ENCODE measurements at regions not wholly inside any gene's neighbourhood (a gene's known extent, or its start where the extent isn't known, plus 50 kb on each side); places are given as distances from the start of the nearest gene placed in this dataset.
A peak's percentile ranks its signal among the peaks of the same experiment; 100 is the strongest.

GRCh38 chr19:30785458-30786137 is 413.4 kb downstream of the ZNF536 start:
- TF ChIP-seq EZH2phosphoT487 (IDR thresholded peaks at IDR 0.05; ENCODE audit: low read depth, severe bottlenecking, unreplicated experiment) = no peak
- TF ChIP-seq, protein P1, sequence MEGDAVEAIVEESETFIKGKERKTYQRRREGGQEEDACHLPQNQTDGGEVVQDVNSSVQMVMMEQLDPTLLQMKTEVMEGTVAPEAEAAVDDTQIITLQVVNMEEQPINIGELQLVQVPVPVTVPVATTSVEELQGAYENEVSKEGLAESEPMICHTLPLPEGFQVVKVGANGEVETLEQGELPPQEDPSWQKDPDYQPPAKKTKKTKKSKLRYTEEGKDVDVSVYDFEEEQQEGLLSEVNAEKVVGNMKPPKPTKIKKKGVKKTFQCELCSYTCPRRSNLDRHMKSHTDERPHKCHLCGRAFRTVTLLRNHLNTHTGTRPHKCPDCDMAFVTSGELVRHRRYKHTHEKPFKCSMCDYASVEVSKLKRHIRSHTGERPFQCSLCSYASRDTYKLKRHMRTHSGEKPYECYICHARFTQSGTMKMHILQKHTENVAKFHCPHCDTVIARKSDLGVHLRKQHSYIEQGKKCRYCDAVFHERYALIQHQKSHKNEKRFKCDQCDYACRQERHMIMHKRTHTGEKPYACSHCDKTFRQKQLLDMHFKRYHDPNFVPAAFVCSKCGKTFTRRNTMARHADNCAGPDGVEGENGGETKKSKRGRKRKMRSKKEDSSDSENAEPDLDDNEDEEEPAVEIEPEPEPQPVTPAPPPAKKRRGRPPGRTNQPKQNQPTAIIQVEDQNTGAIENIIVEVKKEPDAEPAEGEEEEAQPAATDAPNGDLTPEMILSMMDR (IDR thresholded peaks at IDR 0.05; ENCODE audit: poor library complexity) = peak; percentile 34

All from hepatocyte (in vitro differentiated cells).